GM12878 (cell line): ENCODE measurements at regions not wholly inside any gene's neighbourhood (a gene's known extent, or its start where the extent isn't known, plus 50 kb on each side); places are given as distances from the start of the nearest gene placed in this dataset.

Experiments
- BHLHE40 ChIP-seq, 2 experiments: fragments of 450-650 bp in 1 of 2; IDR thresholded peaks; 2 replicates each; pipeline ENCODE4 v1.6.1; 2011 to 2017; ENCODE audit warnings: low read depth in 2 of 2, borderline replicate concordance in 1 of 2, improper control_type of control experiment in 1 of 2, low read length in 1 of 2, mild to moderate bottlenecking in 1 of 2
- MXI1 ChIP-seq: fragments of 150-350 bp; IDR thresholded peaks from 2 replicates; pipeline ENCODE4 v1.6.1; 2011; ENCODE audit warnings: low read depth, mild to moderate bottlenecking, inconsistent platforms, low read length, improper control_type of control experiment
- NR2C1 ChIP-seq: fragments of 450-650 bp; IDR thresholded peaks from 2 replicates; pipeline ENCODE4 v1.6.1; 2017; ENCODE audit warnings: antibody characterized with exemption, mild to moderate bottlenecking, moderate library complexity
- POLR2A ChIP-seq: IDR thresholded peaks from 2 replicates; pipeline ENCODE4 v1.6.1; 2011; ENCODE audit warnings: low read depth, mild to moderate bottlenecking, low read length
- POLR2AphosphoS2 ChIP-seq: IDR thresholded peaks from 2 replicates; pipeline ENCODE4 v1.6.1; 2011; ENCODE audit warnings: low read depth, mild to moderate bottlenecking, low read length, improper control_type of control experiment, moderate library complexity
- RAD21 ChIP-seq: IDR thresholded peaks from 2 replicates; pipeline ENCODE4 v1.6.1; 2011; ENCODE audit warnings: mild to moderate bottlenecking, low read depth, low read length, moderate library complexity; ENCODE audit not compliant: insufficient read depth
- TAF1 ChIP-seq: IDR thresholded peaks from 2 replicates; pipeline ENCODE4 v1.6.1; 2011; ENCODE audit warnings: mild to moderate bottlenecking, low read depth, low read length, borderline replicate concordance
- TF ChIP-seq, protein P1 (sequence below), 3 experiments: IDR thresholded peaks in 2 of 3; conservative IDR thresholded peaks in 1 of 3; 2 replicates each; pipeline ENCODE4 v1.5.1; 2011; ENCODE audit warnings: low read depth in 3 of 3, low read length in 3 of 3, mild to moderate bottlenecking in 3 of 3, control low read depth in 2 of 3, moderate library complexity in 2 of 3, inconsistent platforms in 1 of 3, mixed read lengths in 1 of 3; ENCODE audit not compliant: control insufficient read depth in 2 of 3, insufficient read depth in 1 of 3; ENCODE audit errors: extremely low read depth in 1 of 3
- TF ChIP-seq, protein P2 (sequence below): fragments of 450-650 bp; IDR thresholded peaks from 2 replicates; pipeline ENCODE4 v1.6.1; 2017; ENCODE audit warnings: mild to moderate bottlenecking

DNA sequence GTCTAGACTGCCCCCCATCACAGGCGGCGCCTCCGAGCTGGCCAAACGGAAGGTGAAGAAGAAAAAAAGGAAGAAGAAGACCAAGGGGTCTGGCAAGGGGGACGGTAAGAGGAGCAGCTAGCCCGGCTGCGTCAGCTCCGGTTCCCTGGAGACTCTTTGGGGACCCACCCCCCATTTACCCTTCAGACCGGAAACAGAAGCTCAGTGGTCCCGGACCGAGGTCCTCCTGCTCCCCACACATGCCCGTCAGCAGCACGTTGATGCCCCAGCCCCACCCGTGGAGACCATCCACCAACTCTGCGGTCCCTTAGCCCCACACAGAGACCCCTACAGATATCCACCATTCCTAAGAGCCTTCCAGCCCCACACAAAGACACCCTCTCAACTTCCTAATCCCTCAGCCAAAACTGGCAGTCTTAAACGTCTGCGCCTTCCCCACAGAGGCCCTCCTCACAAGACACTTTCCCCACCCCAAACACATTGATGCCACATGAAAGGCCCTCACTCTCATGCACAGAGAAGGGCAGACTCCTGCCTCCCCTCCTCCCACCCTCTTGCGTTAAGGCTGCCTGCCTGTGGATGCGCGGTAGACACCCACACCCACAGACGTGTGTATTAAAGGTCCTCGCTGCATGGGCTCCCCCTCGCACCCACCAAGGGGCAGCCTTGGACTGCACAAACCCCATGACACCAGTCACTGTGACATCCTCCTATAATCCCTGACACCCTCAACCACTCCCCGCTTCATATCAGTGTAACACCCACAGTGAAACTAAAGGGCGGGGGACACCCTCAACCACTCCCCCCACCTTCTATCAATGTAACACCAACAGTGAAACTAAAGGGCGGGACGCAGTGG lies 58.2 kb upstream of the RPH3AL start:
- TF ChIP-seq NR2C1 (no peak), POLR2AphosphoS2 (no peak), POLR2A (no peak), TAF1 (no peak), MXI1 (no peak), RAD21 (no peak), BHLHE40 (IDR thresholded peaks at IDR 0.05; ENCODE audit: borderline replicate concordance in 1 of 2, low read depth in 2 of 2, low read length in 1 of 2) (no peak)
- TF ChIP-seq, protein P1, sequence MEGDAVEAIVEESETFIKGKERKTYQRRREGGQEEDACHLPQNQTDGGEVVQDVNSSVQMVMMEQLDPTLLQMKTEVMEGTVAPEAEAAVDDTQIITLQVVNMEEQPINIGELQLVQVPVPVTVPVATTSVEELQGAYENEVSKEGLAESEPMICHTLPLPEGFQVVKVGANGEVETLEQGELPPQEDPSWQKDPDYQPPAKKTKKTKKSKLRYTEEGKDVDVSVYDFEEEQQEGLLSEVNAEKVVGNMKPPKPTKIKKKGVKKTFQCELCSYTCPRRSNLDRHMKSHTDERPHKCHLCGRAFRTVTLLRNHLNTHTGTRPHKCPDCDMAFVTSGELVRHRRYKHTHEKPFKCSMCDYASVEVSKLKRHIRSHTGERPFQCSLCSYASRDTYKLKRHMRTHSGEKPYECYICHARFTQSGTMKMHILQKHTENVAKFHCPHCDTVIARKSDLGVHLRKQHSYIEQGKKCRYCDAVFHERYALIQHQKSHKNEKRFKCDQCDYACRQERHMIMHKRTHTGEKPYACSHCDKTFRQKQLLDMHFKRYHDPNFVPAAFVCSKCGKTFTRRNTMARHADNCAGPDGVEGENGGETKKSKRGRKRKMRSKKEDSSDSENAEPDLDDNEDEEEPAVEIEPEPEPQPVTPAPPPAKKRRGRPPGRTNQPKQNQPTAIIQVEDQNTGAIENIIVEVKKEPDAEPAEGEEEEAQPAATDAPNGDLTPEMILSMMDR (IDR thresholded peaks at IDR 0.05 in 2 of 3, conservative IDR thresholded peaks at IDR 0.05 in 1 of 3; ENCODE audit: control insufficient read depth in 2 of 3, extremely low read depth in 1 of 3, insufficient read depth in 1 of 3, low read depth in 3 of 3, low read length in 3 of 3), result no peak
- TF ChIP-seq, protein P2, sequence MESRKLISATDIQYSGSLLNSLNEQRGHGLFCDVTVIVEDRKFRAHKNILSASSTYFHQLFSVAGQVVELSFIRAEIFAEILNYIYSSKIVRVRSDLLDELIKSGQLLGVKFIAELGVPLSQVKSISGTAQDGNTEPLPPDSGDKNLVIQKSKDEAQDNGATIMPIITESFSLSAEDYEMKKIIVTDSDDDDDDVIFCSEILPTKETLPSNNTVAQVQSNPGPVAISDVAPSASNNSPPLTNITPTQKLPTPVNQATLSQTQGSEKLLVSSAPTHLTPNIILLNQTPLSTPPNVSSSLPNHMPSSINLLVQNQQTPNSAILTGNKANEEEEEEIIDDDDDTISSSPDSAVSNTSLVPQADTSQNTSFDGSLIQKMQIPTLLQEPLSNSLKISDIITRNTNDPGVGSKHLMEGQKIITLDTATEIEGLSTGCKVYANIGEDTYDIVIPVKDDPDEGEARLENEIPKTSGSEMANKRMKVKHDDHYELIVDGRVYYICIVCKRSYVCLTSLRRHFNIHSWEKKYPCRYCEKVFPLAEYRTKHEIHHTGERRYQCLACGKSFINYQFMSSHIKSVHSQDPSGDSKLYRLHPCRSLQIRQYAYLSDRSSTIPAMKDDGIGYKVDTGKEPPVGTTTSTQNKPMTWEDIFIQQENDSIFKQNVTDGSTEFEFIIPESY, result no peak
